SU-DHL-6 (cell line): ENCODE measurements at regions not wholly inside any gene's neighbourhood (a gene's known extent, or its start where the extent isn't known, plus 50 kb on each side); places are given as distances from the start of the nearest gene placed in this dataset.

Experiments used
- CTCF ChIP-seq: fragments of 200-600 bp; sonication (generic); IDR thresholded peaks from one replicate; pipeline ENCODE4 v1.5.1; 2017; ENCODE audit warnings: antibody characterized with exemption, mild to moderate bottlenecking, low read length, moderate library complexity; ENCODE audit not compliant: insufficient read depth, poor library complexity, severe bottlenecking
- EZH2phosphoT487 ChIP-seq: fragments of 200-600 bp; sonication (generic), shearing (Covaris generic); conservative IDR thresholded peaks from 2 replicates; pipeline ENCODE4 v1.6.1; 2018; ENCODE audit warnings: mild to moderate bottlenecking, antibody characterized with exemption, low read length, moderate library complexity, mixed read lengths

GRCh38 chr12:118908811-118909210, 72.5 kb upstream of the SRRM4 start:
- TF ChIP-seq EZH2phosphoT487 (no peak), CTCF (no peak)
